Hematopoietic multipotent progenitor cell treated with erythropoietin and hydrocortisone succinate and interleukin-3 and kit ligand, for 6 days (in vitro differentiated cells): ENCODE measurements at regions not wholly inside any gene's neighbourhood (a gene's known extent, or its start where the extent isn't known, plus 50 kb on each side); places are given as distances from the start of the nearest gene placed in this dataset.
A peak's percentile ranks its signal among the peaks of the same experiment; 100 is the strongest.
"Not testable (repeated sequence)": the region's sequence is repeated elsewhere in the genome, so short reads cannot be mapped to it uniquely, and the experiment has no call there.

Experiments used
- DNase-seq: peaks from one replicate; pipeline ENCODE4 v3.0.0-alpha.2; 2015

DNA sequence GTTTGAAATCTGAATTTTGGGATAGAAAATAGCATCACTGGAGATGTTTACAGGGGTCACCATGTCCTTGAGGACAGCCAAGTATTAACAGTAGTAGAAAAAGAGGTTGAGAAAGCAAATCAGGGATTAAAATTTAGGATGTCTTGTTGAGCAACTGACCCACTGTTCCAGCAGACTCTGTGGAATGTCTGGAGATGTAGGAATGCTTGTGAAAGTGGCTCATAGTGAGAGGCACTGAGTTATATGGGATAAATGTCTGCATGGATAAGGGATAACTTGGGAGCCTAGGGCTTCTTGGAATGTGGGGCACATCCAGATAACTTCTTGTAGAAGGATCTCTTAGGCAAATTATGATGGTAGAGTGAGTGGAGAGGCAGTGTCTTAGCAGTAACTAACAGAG is 495.0 kb downstream of the TMX3 start:
- no peak for DNase-seq

DNA sequence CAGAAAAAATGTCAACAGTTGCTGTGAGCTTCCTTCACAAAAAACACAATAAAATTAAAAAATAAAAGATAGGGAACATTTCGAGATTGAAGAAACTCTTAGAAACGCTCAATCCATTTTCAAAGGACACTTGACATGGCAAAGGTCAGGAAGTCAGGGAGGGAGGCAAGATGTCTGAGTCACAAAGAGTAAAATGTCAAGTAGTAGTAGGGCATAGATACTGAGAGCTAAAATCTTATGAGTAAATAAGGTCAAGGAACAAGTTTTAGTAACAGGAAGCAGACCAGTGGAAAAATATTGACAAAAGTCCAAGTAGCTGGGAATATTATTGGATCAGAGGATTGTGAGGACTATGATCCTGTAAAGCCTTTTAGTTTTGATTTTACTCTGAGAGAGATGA is 495.6 kb downstream of the TMX3 start:
- no peak for DNase-seq

DNA sequence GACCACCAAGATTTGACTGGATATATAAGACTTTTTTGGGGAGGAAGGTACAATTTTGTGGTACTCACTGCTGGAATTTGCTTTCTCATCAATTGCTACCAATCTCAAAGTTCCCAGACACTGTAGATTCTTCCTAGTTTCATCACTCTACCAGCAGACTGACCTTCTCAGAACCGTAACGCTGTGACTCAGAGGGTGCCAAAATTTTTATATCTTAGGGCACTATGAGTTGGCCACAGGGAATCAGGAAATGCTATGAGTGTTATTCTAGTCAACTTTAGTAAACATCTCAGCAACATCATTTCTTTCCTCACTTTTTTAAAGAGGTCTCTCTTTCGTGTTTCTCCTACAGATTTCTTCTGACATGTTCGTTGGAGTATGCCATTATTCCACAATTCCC is 499.0 kb downstream of the TMX3 start:
- DNase-seq, result no peak

- DNase-seq, result no peak
Measured at GRCh38 chr18:68186039-68186438, 528.9 kb downstream of the TMX3 start.

DNA sequence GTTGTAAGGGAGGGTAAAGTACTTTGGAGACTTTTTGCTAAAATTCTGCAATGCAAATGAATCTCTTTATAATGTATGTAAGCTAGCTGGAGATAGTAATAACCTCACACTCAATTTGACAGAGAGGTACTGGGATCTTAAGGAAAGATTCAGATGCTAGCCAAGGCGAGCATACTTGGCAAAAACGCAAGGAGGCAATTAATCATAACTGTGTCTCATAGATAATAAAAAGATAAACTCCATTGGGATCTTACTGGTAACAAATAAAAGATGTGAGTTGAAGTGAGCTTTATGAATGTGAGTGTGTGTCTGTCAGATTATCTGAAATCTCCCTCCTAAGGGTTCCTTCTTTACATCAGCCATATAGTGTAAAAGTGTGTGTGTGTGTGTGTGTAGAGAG is 533.0 kb downstream of the TMX3 start:
- DNase-seq, result no peak

- no peak for DNase-seq
Measured at GRCh38 chr18:68179811-68180210, 535.1 kb downstream of the TMX3 start.

GRCh38 chr18:68178921-68179320 is 536.0 kb downstream of the TMX3 start:
- no peak for DNase-seq

- DNase-seq, result no peak
Measured at GRCh38 chr18:68177807-68178702, 536.9 kb downstream of the TMX3 start.

- no peak for DNase-seq
Measured at GRCh38 chr18:68176901-68177300, 538.0 kb downstream of the TMX3 start.

DNA sequence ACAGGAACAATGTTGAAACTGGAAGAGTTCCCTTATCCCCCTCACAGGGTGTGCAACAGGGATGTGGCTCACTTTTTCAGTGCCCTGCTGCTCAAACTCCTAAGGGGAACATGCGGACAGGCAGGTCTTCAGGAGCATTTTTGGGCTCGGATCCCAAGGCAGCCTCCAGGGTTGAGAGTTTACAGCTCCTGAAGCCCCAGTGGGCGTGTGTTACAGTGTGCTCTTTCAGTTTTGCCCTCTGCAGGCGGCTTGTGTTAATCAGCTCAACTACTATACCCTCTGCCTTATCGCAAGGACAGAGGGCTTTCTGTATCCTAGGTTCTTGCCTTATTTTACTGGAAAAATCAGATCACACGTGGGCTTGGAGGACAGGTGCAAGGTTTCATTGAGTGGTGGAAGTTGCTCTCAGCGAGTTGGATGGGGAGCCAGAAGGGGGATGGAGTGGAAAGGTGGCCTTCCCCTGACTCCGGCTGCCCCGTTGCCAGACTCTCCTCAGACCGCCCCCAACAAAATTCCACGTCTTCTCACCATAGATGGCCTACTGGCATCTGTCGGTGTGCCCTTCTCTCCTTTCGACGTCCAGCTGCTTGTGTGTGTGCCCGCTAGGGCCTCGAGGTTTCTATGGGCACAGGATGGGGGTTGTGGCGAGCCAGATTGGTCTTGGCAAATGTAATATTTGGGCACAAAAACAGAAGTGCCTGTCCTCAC is 541.9 kb downstream of the TMX3 start:
- DNase-seq, result no peak

DNA sequence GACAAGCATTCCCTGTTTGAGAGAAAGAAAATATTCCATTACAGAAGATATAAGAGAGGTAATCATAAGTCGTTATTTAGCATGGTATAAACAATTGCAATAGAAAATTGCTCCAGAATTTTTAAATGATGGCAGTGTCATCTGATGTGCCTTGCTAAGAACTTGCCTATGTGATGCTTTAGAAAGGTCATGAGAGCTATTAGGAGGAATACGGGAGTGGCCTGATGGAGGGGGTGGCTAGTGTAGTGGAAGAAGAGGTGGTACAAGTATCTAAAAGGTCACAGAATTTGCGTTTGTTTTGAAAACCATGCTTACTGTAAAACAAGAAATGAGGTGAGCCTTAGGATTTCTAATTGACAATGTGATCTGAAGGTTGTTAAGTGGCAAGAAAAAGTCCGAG is 550.0 kb downstream of the TMX3 start:
- DNase-seq, result no peak

- not testable (repeated sequence) for DNase-seq
Measured at GRCh38 chr18:68153821-68154220, 561.1 kb downstream of the TMX3 start.

GRCh38 chr18:68152770-68153169 is 562.1 kb downstream of the TMX3 start:
- DNase-seq, result peak; percentile 1

GRCh38 chr18:68150961-68151360 is 563.9 kb downstream of the TMX3 start:
- DNase-seq, result no peak

GRCh38 chr18:68148863-68149262 is 566.0 kb downstream of the TMX3 start:
- DNase-seq, result no peak

DNA sequence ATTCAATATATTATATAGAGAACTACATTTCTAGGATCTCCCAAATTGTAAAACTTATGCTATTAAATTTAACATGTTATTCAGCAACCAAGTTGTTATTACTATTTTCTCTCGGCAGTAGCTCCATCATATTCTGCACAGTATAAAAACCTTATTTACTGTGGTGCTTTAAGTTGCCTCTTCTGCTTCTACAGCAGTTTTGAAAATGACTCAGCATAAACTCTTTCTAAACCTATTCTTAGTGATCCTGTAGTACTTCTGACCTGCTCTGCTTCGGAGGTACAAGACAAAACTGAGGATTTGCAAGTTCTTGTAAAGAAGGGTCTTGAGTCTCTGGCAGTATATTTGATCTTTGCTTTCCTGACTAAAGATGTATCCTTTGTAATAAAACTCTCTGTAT is 567.2 kb downstream of the TMX3 start:
- DNase-seq, result peak; percentile 1

DNA sequence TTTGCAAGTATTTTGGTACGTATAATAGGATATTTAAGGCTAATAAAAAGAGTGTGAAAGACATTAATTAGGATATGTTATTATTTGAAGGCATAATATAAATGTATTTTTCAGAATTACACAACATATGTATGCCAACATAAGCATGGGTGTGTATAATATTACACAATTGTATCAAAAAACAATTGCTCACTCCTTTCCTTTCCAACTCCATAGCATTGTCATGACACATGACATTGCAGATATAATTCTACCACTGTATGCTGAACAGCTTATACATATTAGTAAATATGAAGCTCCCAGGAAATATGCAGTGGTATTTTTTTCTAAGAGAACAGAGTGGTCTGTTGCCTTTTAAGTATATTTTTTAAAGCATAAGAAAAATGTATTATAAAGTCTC is 593.1 kb downstream of the TMX3 start:
- DNase-seq, result no peak

DNA sequence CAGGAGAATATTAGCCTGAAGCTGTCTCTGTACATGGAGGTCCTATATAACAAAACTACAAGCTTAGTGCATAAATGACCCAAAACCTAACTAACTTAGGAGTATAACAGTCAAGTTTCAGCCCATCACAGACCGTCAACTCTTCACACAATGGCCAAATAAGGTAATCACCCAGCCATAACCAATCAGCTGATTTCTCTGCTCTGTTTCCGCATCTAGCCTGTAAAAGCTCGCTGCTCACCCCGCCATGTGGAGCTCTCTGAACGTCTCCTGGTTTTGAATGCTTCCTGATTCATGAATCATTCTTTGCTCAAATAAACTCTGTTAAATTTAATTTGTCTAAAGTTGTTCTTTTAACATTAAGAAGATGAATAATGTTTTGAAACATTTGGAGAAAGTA is 593.6 kb downstream of the TMX3 start:
- no peak for DNase-seq

DNA sequence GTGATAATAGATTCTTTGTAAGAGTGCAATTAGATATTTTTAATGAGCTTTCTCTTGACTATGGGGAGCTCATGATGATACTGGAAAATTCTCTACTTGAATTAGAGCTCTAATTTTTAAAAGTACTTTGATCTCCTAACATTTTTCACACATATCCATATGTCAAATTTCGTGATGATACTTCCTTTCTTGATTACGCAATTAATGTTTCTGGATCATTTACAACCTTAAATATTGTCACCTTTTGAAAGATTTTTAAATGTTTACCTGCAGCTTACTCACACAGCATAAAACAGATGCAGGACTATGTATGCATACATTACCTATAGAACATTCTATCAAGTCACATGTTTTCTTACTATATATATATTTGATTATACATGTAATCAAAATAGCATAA is 598.5 kb upstream of the DSEL start:
- DNase-seq, result no peak

DNA sequence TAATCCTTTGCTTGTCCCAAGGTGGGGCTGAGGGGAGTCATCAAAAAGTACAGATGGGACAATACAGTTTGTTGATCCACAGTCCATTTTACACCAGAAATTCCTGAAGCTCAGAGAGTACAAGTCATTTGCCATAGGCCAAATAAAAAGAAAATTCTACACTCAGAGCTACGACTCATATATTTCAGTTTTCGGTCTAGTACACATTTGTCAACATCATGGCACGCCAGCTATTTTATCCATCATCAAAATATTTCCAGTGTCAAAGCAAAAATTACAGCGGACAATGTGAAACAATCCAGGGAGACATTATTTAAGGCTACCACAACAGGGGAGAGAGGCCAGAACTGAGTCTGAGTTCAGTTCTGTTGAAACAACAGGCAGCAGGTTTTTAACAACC is 587.5 kb upstream of the DSEL start:
- no peak for DNase-seq

DNA sequence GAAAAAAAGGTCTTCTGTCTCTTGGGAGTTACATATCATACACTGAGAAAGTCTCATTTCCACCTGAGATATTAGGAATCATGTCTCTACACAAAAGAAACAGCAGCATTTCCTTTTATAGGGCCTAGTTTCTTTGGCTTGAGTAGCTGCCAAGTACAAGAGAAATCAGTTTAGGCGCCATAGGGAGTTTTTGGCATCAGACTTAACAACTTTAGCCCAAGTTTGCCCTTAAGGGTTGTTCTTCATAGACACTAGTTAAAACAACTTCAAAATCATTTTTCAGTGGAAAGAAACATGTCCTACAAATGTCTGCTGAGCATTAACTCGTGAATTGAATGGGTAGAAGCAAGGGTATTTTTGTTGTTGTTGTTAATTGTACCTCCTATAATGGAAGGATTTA is 587.0 kb upstream of the DSEL start:
- no peak for DNase-seq

DNA sequence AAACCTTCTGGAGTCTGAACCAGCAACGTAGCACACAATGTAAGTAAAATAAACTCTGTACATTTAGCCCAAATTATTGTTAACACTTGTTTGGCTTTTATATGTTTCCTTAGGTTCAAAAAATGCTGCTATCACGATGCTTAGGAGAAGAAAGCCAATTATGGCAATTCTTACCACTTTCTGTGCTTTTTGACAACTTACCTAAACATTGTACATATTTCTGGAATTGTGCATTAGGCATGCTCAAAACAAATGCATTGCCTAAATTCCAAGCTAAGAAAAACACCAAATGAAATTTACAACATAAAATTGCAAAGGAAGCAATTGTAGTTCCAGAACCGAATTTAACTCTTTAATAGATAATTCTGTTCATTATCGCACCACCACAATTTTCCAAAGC is 585.6 kb upstream of the DSEL start:
- DNase-seq, result no peak

GRCh38 chr18:68098655-68099054 is 582.1 kb upstream of the DSEL start:
- DNase-seq, result no peak

DNA sequence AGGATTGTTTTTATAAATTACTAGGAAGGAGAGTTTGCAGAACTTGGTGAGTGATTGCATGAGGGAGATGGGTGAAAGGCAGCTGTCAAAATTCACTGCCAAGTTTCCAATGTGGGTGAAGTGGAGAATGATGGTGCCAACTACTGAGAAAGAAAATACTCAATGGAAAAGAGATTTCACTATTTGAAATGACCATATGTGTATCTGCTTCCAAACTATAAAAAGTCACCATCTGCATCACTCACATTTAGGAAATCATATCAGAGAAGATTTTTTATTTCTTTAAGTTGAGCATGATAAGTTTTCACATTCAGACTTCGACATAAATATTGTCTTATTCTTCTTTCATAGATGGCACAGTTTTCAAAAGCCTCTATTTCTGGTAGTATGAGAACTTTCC is 570.0 kb upstream of the DSEL start:
- no peak for DNase-seq

GRCh38 chr18:68085251-68085650 is 568.7 kb upstream of the DSEL start:
- DNase-seq, result no peak
